Testis (tissue), 2 donors: ENCODE measurements at regions not wholly inside any gene's neighbourhood (a gene's known extent, or its start where the extent isn't known, plus 50 kb on each side); places are given as distances from the start of the nearest gene placed in this dataset.
"Not testable (repeated sequence)": the region's sequence is repeated elsewhere in the genome, so short reads cannot be mapped to it uniquely, and the experiment has no call there.

ENCODE experiments used
- POLR2A ChIP-seq: fragments of 450-650 bp; IDR thresholded peaks from one replicate; pipeline ENCODE4 v1.6.1; 2017; ENCODE audit warnings: antibody characterized with exemption, mild to moderate bottlenecking, moderate library complexity
- TF ChIP-seq, protein P1 (sequence below), 3 experiments: fragments of 450-650 bp in 2 of 3; fragments of 200-600 bp in 1 of 3; sonication (generic) in 1 of 3; IDR thresholded peaks; one replicate each; pipeline ENCODE4 v1.5.1; 2016 to 2019; ENCODE audit warnings: antibody characterized with exemption in 3 of 3, mild to moderate bottlenecking in 2 of 3, moderate library complexity in 1 of 3

DNA sequence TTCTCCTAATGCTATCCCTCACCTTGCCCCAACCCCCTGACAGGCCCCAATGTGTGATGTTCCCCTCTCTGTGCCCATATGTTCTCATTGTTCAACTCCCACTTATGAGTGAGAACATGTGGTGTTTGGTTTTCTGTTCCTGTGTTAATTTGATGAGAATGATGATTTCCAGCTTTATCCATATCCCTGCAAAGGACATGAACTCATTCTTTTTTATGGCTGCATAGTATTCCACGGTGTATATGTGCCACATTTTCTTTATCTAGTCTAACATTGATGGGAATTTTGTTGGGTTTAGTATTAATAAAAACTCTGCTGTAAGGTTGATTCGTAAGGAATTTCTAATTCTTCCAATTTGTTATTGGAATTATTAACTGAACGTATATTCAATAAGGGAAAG, 450.2 kb downstream of the BTG1 start:
- TF ChIP-seq POLR2A, result not testable (repeated sequence)
- TF ChIP-seq, protein P1, sequence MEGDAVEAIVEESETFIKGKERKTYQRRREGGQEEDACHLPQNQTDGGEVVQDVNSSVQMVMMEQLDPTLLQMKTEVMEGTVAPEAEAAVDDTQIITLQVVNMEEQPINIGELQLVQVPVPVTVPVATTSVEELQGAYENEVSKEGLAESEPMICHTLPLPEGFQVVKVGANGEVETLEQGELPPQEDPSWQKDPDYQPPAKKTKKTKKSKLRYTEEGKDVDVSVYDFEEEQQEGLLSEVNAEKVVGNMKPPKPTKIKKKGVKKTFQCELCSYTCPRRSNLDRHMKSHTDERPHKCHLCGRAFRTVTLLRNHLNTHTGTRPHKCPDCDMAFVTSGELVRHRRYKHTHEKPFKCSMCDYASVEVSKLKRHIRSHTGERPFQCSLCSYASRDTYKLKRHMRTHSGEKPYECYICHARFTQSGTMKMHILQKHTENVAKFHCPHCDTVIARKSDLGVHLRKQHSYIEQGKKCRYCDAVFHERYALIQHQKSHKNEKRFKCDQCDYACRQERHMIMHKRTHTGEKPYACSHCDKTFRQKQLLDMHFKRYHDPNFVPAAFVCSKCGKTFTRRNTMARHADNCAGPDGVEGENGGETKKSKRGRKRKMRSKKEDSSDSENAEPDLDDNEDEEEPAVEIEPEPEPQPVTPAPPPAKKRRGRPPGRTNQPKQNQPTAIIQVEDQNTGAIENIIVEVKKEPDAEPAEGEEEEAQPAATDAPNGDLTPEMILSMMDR (IDR thresholded peaks at IDR 0.05), result not testable (repeated sequence)
